Hepatic stellate cell (primary cell): ENCODE measurements at regions not wholly inside any gene's neighbourhood (a gene's known extent, or its start where the extent isn't known, plus 50 kb on each side); places are given as distances from the start of the nearest gene placed in this dataset.

Experiments used
- DNase-seq: peaks from one replicate; pipeline ENCODE4 v3.0.0; 2011; ENCODE audit warnings: low spot score

DNA sequence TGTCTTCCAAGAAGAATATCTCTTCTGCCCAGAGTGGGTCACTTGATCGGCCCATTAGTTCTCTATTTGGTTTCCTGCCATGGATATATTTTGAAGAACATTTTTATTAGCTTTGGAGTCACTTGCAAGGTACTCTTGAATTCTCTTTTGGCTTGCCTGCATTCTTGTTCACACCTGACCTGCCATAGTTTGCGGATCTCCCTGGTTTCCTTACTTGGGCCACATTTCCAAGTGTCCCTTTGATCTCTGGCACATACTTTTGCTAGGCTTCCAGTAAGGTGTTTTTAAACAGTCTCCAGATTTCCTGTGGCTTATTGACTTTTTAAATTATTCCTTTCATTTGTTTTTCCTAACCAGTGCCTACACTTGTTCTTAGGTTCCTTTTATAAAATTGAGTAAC, 488.5 kb upstream of the MDFIC2 start:
- no peak for DNase-seq

DNA sequence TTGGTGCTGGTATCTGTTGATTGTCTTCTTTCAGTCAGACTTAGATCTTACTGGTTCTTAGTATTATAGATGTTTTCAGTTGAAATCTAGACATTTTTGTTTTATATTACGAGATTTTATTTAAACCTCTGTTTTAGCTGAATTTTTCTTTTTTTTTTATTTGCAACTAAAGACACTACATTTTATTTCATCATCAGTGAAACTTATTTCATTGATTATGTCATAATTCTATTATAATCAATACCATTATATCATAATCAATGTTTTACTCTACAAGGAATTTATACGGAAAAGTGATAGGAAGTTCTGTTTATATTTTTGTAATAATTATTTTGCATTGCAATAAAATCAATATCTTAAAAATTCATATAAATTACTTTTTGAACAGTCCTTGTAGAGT, 477.4 kb upstream of the MDFIC2 start:
- no peak for DNase-seq

DNA sequence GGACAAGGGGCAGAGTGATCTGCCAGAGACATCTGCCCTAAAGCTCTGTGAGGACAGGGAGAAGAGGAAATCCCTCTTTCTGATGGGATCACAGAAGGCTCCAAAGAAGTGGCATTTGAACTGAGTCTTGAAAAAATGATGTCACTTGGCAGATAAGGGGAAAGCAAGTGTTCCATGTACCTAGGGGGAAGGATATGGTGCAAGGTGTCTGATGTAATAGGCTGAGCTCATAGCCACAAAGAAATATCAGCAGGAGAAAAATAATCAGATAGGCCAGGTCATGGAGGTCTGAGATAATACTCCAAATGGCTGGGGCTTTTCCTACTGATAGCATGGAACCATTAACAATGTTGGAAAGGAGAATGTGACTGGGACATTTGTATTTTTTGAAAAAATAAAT, 468.4 kb upstream of the MDFIC2 start:
- DNase-seq: no peak

GRCh38 chr3:70779296-70779695, 466.9 kb upstream of the MDFIC2 start:
- no peak for DNase-seq

DNA sequence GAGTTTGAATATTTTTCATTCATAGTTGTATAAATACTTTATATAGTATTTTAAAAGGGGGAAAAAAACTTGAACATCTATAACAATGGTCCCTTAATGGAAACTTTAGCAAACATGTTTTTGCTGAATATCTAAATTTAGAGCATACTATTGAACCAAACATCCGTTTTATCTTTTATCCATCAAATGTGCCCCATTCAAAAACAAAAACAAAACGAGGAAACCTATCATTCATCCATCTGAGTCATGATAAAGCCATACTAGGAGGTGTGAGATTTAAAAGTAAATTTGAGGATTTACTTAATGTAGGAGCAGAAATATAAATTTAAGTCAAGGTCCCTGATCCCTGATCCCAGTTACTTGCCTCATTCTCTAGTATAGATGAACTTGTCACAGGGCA, 463.6 kb upstream of the MDFIC2 start:
- no peak for DNase-seq

- DNase-seq: no peak
Measured at GRCh38 chr3:70775257-70775656, 462.8 kb upstream of the MDFIC2 start.

- no peak for DNase-seq
Measured at GRCh38 chr3:70774641-70775040, 462.2 kb upstream of the MDFIC2 start.

DNA sequence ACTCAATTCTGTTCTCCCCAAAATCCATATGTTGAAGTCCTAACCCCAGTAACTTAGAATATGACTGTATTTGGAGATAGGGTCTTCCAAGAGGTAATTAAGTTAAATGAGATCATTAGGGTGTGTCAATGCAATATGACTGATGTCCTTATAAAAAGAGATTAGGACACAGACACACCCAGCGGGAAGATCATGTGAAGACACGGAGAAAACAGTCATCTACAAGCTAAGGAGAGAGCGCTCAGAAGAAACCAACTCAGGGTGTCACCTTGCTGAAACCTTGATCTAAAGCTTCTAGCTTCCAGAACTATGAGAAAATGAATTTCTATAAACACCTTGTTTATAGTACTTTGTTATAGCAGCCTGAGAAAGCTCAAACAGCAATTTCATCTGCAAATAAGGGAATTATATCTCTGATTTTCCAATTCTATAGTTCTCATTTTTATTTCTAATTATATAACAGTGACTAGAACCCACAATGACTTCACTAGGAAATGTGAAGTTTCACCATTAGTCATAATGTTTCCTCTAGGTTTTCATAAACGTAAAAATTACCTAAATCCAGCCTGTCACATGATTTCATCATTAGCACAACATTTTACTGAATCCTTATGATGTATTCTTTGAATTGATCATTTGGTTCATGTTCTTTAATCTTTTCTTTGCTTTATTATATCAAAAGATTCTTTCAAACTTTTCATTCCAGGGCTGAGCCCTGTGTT, 459.1 kb upstream of the MDFIC2 start:
- DNase-seq: no peak

DNA sequence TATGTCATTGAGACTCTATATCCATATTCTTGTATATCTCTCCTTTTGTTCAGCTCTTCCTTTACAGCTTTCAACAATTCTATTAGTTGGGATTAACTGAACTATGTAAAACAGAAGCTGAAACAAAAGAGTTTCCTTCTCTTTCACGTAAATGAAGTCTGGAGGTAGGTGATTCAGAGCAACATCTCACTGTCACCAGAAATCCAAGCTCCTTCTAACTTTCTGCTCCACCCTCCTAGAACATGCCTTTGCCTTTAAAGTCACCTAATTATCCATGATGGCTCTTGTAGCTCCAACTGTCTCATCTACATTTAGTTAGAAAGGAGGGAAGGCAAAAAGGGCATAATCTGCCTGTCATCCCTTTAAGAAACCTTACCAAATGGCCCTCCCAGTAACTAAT, 458.2 kb upstream of the MDFIC2 start:
- no peak for DNase-seq

DNA sequence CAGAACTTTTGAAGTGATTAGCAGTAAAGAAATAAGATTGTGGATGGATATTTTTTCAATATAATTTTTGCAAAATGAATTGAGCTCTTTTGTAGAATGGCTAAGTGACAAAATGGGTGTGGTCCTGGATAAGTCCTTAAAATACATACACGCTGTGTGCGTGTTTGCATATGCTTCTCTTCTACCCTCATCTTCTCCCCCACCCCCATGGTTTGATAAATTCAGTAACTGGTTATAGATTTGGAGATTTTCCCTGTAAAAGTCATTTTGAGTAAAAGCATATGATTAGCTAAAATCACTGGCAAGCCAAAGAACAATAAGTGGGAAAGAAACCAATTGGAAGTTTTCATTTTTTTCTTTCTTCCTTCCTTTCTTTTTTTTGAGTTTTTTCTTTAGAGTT, 453.9 kb upstream of the MDFIC2 start:
- no peak for DNase-seq

DNA sequence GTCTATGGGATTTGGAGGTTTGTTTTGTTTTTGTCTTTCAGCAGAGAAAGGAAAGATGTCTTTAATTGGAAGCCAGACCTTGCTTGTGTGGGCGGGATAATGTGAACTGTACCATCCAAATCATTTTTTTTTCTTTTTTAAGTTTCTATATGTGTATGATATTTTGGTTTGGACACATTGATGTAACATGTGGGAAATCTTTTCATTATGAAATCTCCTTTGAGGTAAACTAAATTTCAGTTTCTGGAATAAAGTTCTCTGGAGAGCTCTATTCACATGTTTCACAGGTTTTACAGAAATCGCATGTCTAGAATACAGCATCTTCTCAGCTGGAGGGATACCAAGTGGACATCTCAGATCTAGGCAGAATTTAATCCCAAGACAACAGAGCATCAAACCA, 451.5 kb upstream of the MDFIC2 start:
- no peak for DNase-seq

GRCh38 chr3:70757658-70758057, 445.2 kb upstream of the MDFIC2 start:
- no peak for DNase-seq

- no peak for DNase-seq
Measured at GRCh38 chr3:70755526-70755925, 443.1 kb upstream of the MDFIC2 start.

GRCh38 chr3:70754314-70754713, 441.9 kb upstream of the MDFIC2 start:
- DNase-seq: no peak

DNA sequence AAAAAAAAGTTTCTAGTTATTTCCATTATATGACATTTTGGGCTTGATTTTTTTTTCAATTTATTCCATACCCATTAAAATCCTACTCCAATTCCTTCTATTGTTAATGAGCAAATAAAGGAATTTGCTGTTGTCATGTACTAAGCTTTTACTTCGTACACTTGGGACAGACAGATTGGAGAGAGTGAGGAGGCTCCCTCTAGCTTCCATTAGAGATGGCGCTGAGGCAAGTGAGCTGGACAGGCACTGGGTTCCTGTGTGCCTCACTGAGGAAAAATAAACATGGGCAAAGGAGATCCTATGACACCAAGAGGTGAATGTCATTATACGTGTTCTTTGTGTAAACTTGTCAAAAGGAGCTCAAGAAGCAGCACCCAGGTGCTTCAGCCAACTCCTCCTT, 441.1 kb upstream of the MDFIC2 start:
- DNase-seq: no peak

DNA sequence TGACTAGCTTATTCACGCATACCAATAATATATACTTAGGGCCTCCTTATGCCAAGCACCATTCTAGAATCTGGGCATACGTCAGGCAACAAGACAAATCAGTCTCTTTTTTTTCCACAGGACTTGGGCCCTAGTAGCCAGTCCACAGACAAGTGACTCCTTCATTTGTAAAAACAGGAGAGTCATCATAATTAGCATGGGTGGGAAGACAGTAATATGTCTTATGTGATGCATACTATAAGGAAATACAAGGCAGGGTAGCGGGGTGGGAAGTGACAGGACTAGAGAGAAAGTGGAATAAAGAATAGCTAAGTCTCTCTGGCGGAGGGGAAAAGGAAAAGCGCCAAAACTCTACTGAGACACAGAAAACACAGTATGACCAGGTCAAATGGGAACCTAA, 439.6 kb upstream of the MDFIC2 start:
- no peak for DNase-seq

- no peak for DNase-seq
Measured at GRCh38 chr3:70749122-70749521, 436.7 kb upstream of the MDFIC2 start.

DNA sequence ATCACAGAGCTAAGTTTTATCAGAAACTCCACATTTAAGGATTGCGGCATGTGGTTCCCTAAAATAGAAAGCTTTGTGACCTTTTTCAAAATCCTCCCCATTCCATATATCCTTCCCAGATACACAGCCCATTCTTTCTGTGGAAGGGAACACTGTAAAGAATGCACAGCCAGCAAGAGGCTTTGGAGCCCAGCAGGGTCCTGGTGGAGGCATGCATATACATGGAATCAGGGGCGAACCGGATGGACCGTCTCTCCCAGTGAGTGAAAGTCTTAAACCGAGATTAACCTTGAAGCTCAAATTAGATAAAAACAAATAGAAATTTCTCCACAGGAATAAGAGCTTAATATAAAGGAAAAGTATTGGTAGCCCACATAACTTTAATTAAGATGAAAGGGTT, 436.2 kb upstream of the MDFIC2 start:
- no peak for DNase-seq

- DNase-seq: no peak
Measured at GRCh38 chr3:70747847-70748246, 435.4 kb upstream of the MDFIC2 start.

DNA sequence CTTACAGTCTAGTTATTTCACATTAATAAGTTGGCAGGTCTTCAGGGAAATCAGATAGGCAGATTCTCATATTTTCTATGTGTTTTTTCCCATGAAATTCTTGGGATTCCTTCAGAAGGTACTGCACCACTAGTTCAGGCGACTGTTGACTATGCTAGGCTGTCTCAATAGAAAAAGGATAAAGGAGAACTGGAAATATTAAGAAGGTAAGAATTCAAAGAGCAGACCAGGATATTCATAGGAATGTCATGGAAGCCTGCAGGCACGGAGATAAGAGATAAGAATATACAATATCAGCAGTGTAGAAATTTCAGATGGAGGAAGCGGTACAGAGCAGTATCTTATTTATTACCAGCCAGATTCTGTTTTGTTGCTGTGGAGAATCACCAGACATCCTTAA, 432.1 kb upstream of the MDFIC2 start:
- DNase-seq: no peak

- no peak for DNase-seq
Measured at GRCh38 chr3:70743754-70744153, 431.3 kb upstream of the MDFIC2 start.

- DNase-seq: no peak
Measured at GRCh38 chr3:70742081-70742480, 429.6 kb upstream of the MDFIC2 start.

GRCh38 chr3:70740872-70741271, 428.4 kb upstream of the MDFIC2 start:
- no peak for DNase-seq

- DNase-seq: no peak
Measured at GRCh38 chr3:70740071-70740470, 427.6 kb upstream of the MDFIC2 start.

GRCh38 chr3:70738291-70738681, 425.8 kb upstream of the MDFIC2 start:
- no peak for DNase-seq
